Left lung (tissue), 4 donors: ENCODE measurements at regions not wholly inside any gene's neighbourhood (a gene's known extent, or its start where the extent isn't known, plus 50 kb on each side); places are given as distances from the start of the nearest gene placed in this dataset.
A peak's percentile ranks its signal among the peaks of the same experiment; 100 is the strongest.

Experiments used
- ATAC-seq: fragments of 200-7000 bp; cut with Tn5 transposase; one replicate; pipeline ENCODE4 v1.9.1; 2020; ENCODE audit warnings: moderate library complexity
- DNase-seq, 4 donors: peaks; one replicate each; pipeline ENCODE4 v3.0.0-alpha.2; 2013 to 2020
- H3K27ac ChIP-seq, 2 donors: fragments of 200-600 bp; sonication (generic) in 1 of 2; one replicate each; pipeline versions ENCODE4 v1.5.0 to v1.8.0; 2020 to 2021
- H3K27me3 ChIP-seq, 2 donors: fragments of 200-600 bp; sonication (generic) in 1 of 2; one replicate each; pipeline versions ENCODE4 v1.5.0 to v1.8.0; 2020 to 2021
- H3K36me3 ChIP-seq, 2 donors: fragments of 200-600 bp; sonication (generic) in 1 of 2; one replicate each; pipeline versions ENCODE4 v1.5.0 to v1.8.0; 2020 to 2021
- H3K4me1 ChIP-seq, 2 donors: fragments of 200-600 bp; one replicate each; pipeline ENCODE4 v1.8.0; 2021
- H3K4me3 ChIP-seq, 2 donors: fragments of 200-600 bp; sonication (generic) in 1 of 2; one replicate each; pipeline versions ENCODE4 v1.5.0 to v1.8.0; 2020 to 2021; ENCODE audit warnings: mild to moderate bottlenecking in 1 of 2
- H3K9me3 ChIP-seq, 2 donors: fragments of 200-600 bp; sonication (generic) in 1 of 2; one replicate each; pipeline versions ENCODE4 v1.5.0 to v1.8.0; 2020 to 2021
- intact Hi-C, 2 donors: fragments of 100-400 bp; cut with DNase I; formaldehyde crosslinking; loops; one replicate each; pipeline versions ENCODE4 v1.11.2 to v1.14.2; 2022
- TF ChIP-seq, protein P1 (sequence below), 2 donors: fragments of 200-600 bp; sonication (generic) in 1 of 2; IDR thresholded peaks; one replicate each; pipeline versions ENCODE4 v1.5.0 to v1.8.0; 2021; ENCODE audit warnings: antibody characterized with exemption in 2 of 2
- donor health status: DM: no; HTN: yes; CAD: no.
- donor health status: DM: no; HTN: no; CAD: no.

DNA sequence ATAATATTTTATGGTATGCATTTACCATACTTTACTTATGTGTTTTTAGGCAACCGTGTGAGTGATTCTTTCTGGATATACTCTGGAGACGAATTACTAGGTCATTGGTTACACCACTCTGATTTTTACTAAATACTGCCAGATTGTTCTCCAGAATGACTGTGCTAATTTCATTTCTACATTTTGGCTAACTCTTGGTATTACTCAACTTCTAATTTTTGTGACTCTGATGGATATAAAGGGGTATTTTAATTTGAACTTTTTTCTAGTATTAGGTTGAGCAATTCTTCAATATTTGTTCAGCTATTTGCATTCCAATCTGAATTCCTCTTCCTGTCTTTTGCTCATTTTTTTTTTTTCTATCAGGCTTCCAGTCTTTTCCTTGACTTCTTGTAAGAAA is 223.6 kb downstream of the MDFIC start:
- ATAC-seq (peak; percentile 70), DNase-seq (no peak)

DNA sequence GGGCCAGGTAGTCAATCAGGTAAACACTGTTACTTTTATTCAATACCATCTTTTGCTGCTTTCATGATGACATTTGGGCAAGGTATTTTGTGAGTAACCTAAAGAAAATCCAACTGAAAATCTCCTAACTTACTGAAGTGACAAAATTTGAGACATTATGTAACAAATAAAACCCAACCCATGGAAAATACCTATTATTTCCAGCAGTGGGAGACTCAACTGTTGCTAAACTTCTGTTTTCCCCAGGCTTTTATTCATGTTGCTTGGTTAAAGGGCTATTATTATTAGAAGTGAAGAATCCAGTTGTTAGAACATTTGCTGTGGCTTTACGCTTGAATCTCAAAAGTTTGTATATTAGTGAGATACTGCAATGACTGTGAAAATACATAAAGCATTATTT is 215.9 kb downstream of the MDFIC start:
- ATAC-seq (no peak), DNase-seq (no peak)
- H3K27ac ChIP-seq = no peak overlapping the region
- H3K36me3 ChIP-seq = no peaks in the 10 kb centered on the region
- TF ChIP-seq, protein P1, sequence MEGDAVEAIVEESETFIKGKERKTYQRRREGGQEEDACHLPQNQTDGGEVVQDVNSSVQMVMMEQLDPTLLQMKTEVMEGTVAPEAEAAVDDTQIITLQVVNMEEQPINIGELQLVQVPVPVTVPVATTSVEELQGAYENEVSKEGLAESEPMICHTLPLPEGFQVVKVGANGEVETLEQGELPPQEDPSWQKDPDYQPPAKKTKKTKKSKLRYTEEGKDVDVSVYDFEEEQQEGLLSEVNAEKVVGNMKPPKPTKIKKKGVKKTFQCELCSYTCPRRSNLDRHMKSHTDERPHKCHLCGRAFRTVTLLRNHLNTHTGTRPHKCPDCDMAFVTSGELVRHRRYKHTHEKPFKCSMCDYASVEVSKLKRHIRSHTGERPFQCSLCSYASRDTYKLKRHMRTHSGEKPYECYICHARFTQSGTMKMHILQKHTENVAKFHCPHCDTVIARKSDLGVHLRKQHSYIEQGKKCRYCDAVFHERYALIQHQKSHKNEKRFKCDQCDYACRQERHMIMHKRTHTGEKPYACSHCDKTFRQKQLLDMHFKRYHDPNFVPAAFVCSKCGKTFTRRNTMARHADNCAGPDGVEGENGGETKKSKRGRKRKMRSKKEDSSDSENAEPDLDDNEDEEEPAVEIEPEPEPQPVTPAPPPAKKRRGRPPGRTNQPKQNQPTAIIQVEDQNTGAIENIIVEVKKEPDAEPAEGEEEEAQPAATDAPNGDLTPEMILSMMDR (IDR thresholded peaks at IDR 0.05) = no peak
- H3K9me3 ChIP-seq = no peaks in the 10 kb centered on the region
- H3K27me3 ChIP-seq = no peaks in the 10 kb centered on the region
- intact Hi-C loops = no loop called here
- H3K4me1 ChIP-seq = peaks cover 0 to 26% of the 10 kb centered on the region in 2 donors
- H3K4me3 ChIP-seq = no peak overlapping the region

More for the DNA sequence above, 223.6 kb downstream of the MDFIC start:
- H3K27ac ChIP-seq = peak overlapping the region; percentile 63 to 70
- H3K36me3 ChIP-seq = no peaks in the 10 kb centered on the region
- TF ChIP-seq, protein P1 (IDR thresholded peaks at IDR 0.05) = no peak
- H3K27me3 ChIP-seq = no peaks in the 10 kb centered on the region
- intact Hi-C loops = no loop called here
- H3K9me3 ChIP-seq = no peaks in the 10 kb centered on the region
- H3K4me3 ChIP-seq = no peak overlapping the region
- H3K4me1 ChIP-seq = peaks cover 6 to 9% of the 10 kb centered on the region in 2 donors

DNA sequence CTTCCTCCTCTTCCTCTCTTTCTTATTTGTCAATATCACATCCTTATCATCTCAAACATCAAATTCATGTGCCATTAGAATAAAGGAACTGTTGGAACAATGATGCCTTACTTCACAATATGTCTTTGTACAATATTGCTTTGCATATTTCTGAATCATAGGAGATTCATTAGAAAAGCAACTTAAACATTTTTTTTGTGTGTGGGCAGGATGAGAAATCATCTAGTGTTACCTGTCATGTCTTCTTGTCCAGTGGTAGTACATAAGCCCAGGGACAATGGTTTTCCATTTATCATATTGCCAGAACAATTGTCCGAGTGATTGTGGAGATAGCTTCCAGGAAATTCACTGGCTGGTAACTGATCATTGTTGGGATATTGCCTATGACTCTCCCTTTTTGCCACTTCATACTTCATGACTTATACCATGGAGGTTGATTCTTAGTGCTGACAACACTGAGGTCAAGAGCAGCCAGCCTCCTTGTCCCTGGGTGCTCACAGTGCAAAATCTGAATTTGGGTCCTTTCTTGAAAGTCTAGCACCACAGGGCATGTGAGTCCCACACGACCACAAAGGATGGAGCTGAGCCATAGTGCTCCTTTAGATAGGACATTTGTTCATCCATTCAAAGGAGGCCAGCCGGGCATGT is 215.0 kb downstream of the MDFIC start:
- Histone ChIP-seq H3K36me3 (no peaks in the 10 kb centered on the region), H3K27me3 (no peaks in the 10 kb centered on the region), H3K27ac (peak overlapping the region in 1 of 2 donors; percentile 48), H3K4me1 (peaks cover 0 to 26% of the 10 kb centered on the region in 2 donors), H3K9me3 (no peaks in the 10 kb centered on the region), H3K4me3 (no peak overlapping the region)
- TF ChIP-seq, protein P1 (IDR thresholded peaks at IDR 0.05) = no peak
- DNase-seq = no peak
- no peak for ATAC-seq
- intact Hi-C loops = no loop called here

DNA sequence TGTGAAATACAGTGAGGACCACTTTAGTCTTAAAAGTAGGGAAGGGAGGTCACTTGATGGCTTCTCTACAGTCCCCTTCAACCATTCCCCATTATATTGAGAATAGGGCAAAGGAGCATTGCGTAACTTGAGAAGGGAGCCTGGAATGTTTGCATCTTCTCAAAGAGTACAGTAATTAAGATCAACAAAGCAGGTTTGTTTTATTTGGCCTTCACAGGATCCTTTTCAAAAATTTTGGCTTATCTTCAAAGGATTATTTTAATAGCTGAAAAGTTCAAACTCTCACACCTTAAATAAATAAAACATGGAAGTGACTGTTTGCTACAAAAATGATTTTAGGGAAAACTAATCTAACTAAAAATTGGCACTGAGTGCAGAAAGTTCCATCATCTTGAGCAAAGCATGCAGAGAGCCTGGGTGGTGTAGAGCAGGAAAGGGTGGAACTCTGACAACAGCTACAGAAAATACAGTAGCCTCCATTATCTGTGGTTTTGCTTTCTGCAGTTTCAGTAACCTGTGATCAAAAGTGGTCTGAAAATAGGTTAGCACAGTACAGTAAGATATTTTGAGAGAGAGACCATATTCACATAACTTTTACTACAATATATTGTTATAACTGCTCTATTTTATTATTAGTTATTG is 214.0 kb downstream of the MDFIC start:
- TF ChIP-seq, protein P1 (IDR thresholded peaks at IDR 0.05) = no peak
- intact Hi-C loops = no loop called here
- Histone ChIP-seq H3K4me1 (peaks cover 0 to 26% of the 10 kb centered on the region in 2 donors), H3K27ac (peak overlapping the region in 1 of 2 donors; percentile 48), H3K4me3 (no peak overlapping the region), H3K36me3 (no peaks in the 10 kb centered on the region), H3K27me3 (no peaks in the 10 kb centered on the region), H3K9me3 (no peaks in the 10 kb centered on the region)
- ATAC-seq (peak; percentile 86), DNase-seq (no peak)

DNA sequence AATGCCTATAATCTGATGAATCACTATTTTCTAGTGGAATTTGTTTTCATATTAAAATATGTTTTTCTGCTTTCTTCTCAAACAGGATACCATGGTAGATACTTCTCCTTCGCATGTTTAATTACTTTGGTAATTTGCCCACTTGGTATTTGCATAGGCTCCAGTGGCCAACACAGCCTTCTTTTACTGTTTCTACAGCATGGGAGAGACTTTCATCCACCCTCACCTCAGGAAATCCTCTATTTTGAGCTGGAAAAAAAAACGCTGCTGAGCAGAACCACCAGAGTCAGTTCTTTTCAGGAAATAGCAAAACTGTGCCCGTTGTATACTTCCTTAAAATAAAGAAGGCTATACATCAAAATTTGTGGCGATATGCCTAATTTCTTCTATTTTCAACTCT is 213.3 kb downstream of the MDFIC start:
- H3K36me3 ChIP-seq = no peaks in the 10 kb centered on the region
- DNase-seq (no peak), ATAC-seq (peak; percentile 46)
- TF ChIP-seq, protein P1 (IDR thresholded peaks at IDR 0.05) = no peak
- intact Hi-C loops = no loop called here
- H3K4me1 ChIP-seq = peaks cover 0 to 26% of the 10 kb centered on the region in 2 donors
- no peak overlapping the region for H3K4me3 ChIP-seq
- no peak overlapping the region for H3K27ac ChIP-seq
- no peaks in the 10 kb centered on the region for H3K9me3 ChIP-seq
- H3K27me3 ChIP-seq = no peaks in the 10 kb centered on the region
